ENCODE measurements at regions not wholly inside any gene's neighbourhood (a gene's known extent, or its start where the extent isn't known, plus 50 kb on each side); places are given as distances from the start of the nearest gene placed in this dataset.

- TF ChIP-seq CTCF (IDR thresholded peaks at IDR 0.05; ENCODE audit: insufficient read depth, low read depth, low read length) (no peak), EZH2 (IDR thresholded peaks at IDR 0.05; ENCODE audit: insufficient read depth, low read length) (no peak)
- Mint-ChIP-seq H3K4me3 (ENCODE audit: unreplicated experiment) (no peak overlapping the region), H3K27ac (ENCODE audit: unreplicated experiment) (no peak overlapping the region), H3K36me3 (ENCODE audit: low read depth, unreplicated experiment) (no peaks in the 10 kb centered on the region), H3K4me1 (ENCODE audit: low read depth, unreplicated experiment) (peaks cover 7% of the 10 kb centered on the region), H3K27me3 (ENCODE audit: low read depth, unreplicated experiment) (no peaks in the 10 kb centered on the region), H3K9me3 (ENCODE audit: unreplicated experiment) (no peaks in the 10 kb centered on the region)
- no peaks in the 10 kb centered on the region for H3K36me3 ChIP-seq (ENCODE audit: insufficient read depth, low read length)
- H3K9me3 ChIP-seq (ENCODE audit: insufficient read depth, low read depth, low read length), result no peaks in the 10 kb centered on the region
- no peak overlapping the region for H3K27ac ChIP-seq (ENCODE audit: low read depth, low read length)
- DNase-seq (ENCODE audit: low read depth) (no peak), FAIRE-seq (no peak)
- H3K79me2 ChIP-seq (ENCODE audit: insufficient read depth, low read length), result no peaks in the 10 kb centered on the region
- H3K4me1 ChIP-seq (ENCODE audit: insufficient read depth, low read length), result no peaks in the 10 kb centered on the region
- no peak overlapping the region for H3K4me2 ChIP-seq (ENCODE audit: low read length)
- H4K20me1 ChIP-seq (ENCODE audit: insufficient read depth, low read length), result no peaks in the 10 kb centered on the region
- no peak overlapping the region for H2AFZ ChIP-seq (ENCODE audit: low read depth, low read length)
- H3K4me3 ChIP-seq (ENCODE audit: insufficient read depth, low read depth, low read length), result no peak overlapping the region
- H3K27me3 ChIP-seq (ENCODE audit: insufficient read depth, low read length), result no peaks in the 10 kb centered on the region
- no peak overlapping the region for H3K9ac ChIP-seq (ENCODE audit: low read length)
Measured at GRCh38 chr22:27407369-27407985, 394.1 kb downstream of the MN1 start.

GRCh38 chr22:27408068-27408467 is 393.5 kb downstream of the MN1 start:
- Histone ChIP-seq H3K79me2 (ENCODE audit: insufficient read depth, low read length) (no peaks in the 10 kb centered on the region), H3K9me3 (ENCODE audit: insufficient read depth, low read depth, low read length) (no peaks in the 10 kb centered on the region), H3K4me3 (ENCODE audit: insufficient read depth, low read depth, low read length) (no peak overlapping the region), H3K4me1 (ENCODE audit: insufficient read depth, low read length) (no peaks in the 10 kb centered on the region), H3K27ac (ENCODE audit: low read depth, low read length) (no peak overlapping the region), H2AFZ (ENCODE audit: low read depth, low read length) (no peak overlapping the region), H3K27me3 (ENCODE audit: insufficient read depth, low read length) (no peaks in the 10 kb centered on the region), H3K4me2 (ENCODE audit: low read length) (no peak overlapping the region), H3K9ac (ENCODE audit: low read length) (no peak overlapping the region), H3K36me3 (ENCODE audit: insufficient read depth, low read length) (no peaks in the 10 kb centered on the region), H4K20me1 (ENCODE audit: insufficient read depth, low read length) (no peaks in the 10 kb centered on the region)
- H3K27me3 Mint-ChIP-seq (ENCODE audit: low read depth, unreplicated experiment), result no peaks in the 10 kb centered on the region
- no peaks in the 10 kb centered on the region for H3K36me3 Mint-ChIP-seq (ENCODE audit: low read depth, unreplicated experiment)
- FAIRE-seq, result no peak
- no peaks in the 10 kb centered on the region for H3K9me3 Mint-ChIP-seq (ENCODE audit: unreplicated experiment)
- no peak for TF ChIP-seq CTCF (IDR thresholded peaks at IDR 0.05; ENCODE audit: insufficient read depth, low read depth, low read length)
- no peak for TF ChIP-seq EZH2 (IDR thresholded peaks at IDR 0.05; ENCODE audit: insufficient read depth, low read length)
- H3K4me3 Mint-ChIP-seq (ENCODE audit: unreplicated experiment), result no peak overlapping the region
- peaks cover 7% of the 10 kb centered on the region for H3K4me1 Mint-ChIP-seq (ENCODE audit: low read depth, unreplicated experiment)
- no peak overlapping the region for H3K27ac Mint-ChIP-seq (ENCODE audit: unreplicated experiment)
- DNase-seq (ENCODE audit: low read depth), result no peak

- H3K79me2 ChIP-seq (ENCODE audit: insufficient read depth, low read length), result no peaks in the 10 kb centered on the region
- Mint-ChIP-seq H3K9me3 (ENCODE audit: unreplicated experiment) (no peaks in the 10 kb centered on the region), H3K4me1 (ENCODE audit: low read depth, unreplicated experiment) (peaks cover 9% of the 10 kb centered on the region), H3K36me3 (ENCODE audit: low read depth, unreplicated experiment) (no peaks in the 10 kb centered on the region), H3K27me3 (ENCODE audit: low read depth, unreplicated experiment) (no peaks in the 10 kb centered on the region), H3K4me3 (ENCODE audit: unreplicated experiment) (no peak overlapping the region), H3K27ac (ENCODE audit: unreplicated experiment) (no peak overlapping the region)
- no peak overlapping the region for H3K27ac ChIP-seq (ENCODE audit: low read depth, low read length)
- H3K4me2 ChIP-seq (ENCODE audit: low read length), result no peak overlapping the region
- H4K20me1 ChIP-seq (ENCODE audit: insufficient read depth, low read length), result no peaks in the 10 kb centered on the region
- no peak overlapping the region for H3K4me3 ChIP-seq (ENCODE audit: insufficient read depth, low read depth, low read length)
- H3K27me3 ChIP-seq (ENCODE audit: insufficient read depth, low read length), result peaks cover 7% of the 10 kb centered on the region
- no peak for DNase-seq (ENCODE audit: low read depth)
- H3K9ac ChIP-seq (ENCODE audit: low read length), result no peak overlapping the region
- no peaks in the 10 kb centered on the region for H3K4me1 ChIP-seq (ENCODE audit: insufficient read depth, low read length)
- no peaks in the 10 kb centered on the region for H3K9me3 ChIP-seq (ENCODE audit: insufficient read depth, low read depth, low read length)
- no peak for FAIRE-seq
- TF ChIP-seq EZH2 (IDR thresholded peaks at IDR 0.05; ENCODE audit: insufficient read depth, low read length) (no peak), CTCF (IDR thresholded peaks at IDR 0.05; ENCODE audit: insufficient read depth, low read depth, low read length) (no peak)
- H3K36me3 ChIP-seq (ENCODE audit: insufficient read depth, low read length), result no peaks in the 10 kb centered on the region
- H2AFZ ChIP-seq (ENCODE audit: low read depth, low read length), result no peak overlapping the region
Measured at GRCh38 chr22:27409299-27409698, 392.3 kb downstream of the MN1 start.

Data from astrocyte (in vitro differentiated cells and primary cell).